Dedifferentiated amniotic fluid mesenchymal stem cell (primary cell): ENCODE measurements at regions not wholly inside any gene's neighbourhood (a gene's known extent, or its start where the extent isn't known, plus 50 kb on each side); places are given as distances from the start of the nearest gene placed in this dataset.
"Not testable (repeated sequence)": the region's sequence is repeated elsewhere in the genome, so short reads cannot be mapped to it uniquely, and the experiment has no call there.

Experiments used
- DNase-seq: peaks from one replicate; pipeline ENCODE4 v3.0.0-alpha.2; 2016; ENCODE audit errors: extremely low spot score

DNA sequence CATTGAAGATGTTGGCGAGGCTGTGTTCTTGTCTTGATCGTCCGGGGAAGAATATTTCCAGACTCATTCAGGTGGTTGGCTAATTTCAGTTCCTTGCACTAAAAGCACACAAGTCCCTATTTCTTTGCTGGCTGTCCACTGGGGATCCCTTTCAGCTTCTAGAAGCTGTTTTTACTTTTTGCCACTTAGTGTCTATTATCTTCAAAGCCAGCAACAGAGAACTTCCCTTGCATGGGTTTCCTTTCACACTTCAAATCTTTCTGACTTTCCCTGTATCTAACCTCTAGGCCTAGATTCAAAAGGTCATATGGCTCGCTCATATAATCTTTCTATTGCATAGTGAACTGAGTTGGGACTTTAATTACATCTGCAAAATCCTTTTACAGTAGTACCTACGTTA, 215.3 kb upstream of the PCDH9 start:
- DNase-seq = no peak

DNA sequence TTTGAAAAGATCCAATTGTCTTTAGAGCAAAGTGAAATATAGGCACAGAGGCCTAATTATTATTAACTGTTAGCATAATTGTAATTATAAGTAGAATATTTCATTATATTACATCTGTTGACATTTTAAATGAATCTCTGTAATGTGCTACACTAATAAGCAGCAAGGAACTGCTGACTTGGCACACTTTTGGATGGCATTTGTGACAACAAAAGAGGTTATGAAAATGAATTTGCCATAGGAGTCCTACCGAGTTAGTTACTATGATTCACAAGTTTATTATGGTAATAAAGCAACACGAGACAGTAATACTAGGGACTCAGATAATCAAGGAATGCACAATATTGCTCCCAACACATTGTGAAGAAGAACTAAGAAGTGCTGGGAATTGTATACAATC, 213.8 kb upstream of the PCDH9 start:
- DNase-seq = no peak

DNA sequence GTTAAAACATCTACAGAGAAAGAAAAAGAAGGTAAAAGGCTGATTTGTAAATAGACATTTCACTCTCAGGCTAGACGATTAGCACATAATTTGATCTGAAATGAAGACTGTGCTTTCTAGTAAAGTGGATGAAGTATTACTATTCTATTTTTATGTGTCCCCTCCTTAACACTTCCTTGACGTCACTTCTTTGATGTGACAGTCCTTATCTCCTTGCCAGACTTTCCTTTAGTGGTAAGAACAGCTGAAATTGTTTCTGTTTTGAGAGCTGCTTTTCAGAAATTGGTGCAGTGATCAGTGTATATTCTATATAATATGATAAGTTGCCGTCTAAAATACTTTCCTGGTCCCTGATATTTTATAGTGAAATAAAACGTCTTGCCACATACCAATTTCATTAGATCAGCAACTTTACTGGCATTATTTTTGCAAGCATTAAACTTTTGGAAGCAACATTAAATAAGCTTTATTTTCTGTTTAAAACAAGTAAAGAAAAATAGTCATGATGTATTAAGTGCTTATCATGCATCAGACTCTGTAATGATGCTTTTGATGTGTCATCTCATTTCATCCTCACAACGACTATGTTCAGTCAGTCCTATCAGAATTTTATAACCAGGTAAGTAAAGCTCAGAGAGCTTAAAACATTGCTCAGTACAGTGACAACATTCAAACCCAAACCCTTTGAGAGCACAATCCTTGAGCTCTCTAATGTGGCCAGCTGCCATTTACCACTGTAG, 210.3 kb upstream of the PCDH9 start:
- DNase-seq = no peak

DNA sequence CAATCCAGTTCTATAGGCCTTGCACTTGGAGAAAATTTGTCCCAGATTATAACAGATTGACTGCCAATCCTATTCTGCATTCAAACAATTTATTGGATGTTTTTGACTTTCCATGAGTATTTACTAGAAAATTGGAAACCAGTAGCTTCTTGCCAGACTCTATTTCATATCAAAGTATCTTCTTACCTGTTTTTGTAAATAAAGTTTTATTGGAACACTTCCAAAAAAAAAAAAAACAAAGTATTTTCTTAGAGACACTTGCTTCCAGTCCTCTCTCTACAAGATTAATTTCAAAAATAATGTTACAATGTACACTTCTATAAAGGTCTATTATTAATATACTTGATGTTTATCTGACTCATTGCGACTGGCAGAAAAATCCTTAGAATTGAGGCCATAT, 209.2 kb upstream of the PCDH9 start:
- no peak for DNase-seq

DNA sequence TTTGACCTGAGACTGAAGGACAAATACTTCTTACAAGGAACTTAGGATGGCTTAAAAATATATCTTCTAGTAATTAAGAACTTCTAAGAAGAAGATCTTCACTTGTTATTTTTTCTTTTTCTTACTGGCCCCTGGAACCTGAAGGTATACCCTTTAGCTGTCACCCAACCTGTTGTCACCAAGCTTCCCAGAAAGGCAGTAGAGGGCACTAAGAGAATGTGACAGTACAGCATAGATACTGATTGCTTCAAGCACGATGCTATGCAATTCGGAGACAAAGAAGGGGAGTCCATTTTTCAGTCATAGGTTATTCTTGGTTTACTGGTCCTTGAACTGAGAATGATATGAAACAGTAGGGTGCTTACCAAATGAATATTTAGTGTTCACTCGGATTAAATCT, 208.3 kb upstream of the PCDH9 start:
- no peak for DNase-seq

DNA sequence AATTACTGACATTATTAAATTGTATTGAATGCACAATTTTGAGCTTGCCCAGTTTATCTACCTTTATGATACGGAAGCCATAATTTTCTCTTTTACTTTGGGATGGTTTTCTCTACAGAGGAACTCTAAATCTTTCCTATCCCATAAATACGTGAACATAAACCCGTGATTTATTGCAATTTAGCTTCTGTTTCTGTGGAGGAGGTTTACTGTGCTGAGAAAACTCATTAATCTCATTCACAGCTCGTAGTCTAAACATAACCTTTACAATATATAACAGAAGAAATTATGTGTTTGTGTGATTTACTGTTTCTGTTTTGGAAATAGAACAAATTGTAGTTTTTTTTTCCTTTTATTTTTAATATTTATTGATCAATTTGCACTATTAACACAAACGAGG, 207.1 kb upstream of the PCDH9 start:
- no peak for DNase-seq

DNA sequence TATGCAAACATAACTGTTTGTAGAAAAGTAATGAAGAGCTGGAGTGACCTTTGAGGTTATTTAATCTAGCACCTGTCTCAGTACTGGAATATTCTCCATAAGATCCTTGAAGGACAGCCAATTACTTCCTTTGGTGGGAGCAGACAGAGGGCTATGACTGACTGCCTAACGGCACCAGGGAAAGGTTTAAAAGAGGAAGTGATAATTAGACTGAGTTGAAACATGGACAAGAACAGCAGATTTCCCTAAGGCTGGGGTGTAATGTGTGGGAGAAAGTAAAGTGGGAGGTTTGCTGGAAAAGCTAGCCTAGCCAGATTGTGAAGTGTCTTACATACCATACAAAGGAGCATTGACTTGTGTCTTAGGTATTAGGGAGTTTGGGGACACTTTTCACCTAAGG, 191.3 kb upstream of the PCDH9 start:
- no peak for DNase-seq

DNA sequence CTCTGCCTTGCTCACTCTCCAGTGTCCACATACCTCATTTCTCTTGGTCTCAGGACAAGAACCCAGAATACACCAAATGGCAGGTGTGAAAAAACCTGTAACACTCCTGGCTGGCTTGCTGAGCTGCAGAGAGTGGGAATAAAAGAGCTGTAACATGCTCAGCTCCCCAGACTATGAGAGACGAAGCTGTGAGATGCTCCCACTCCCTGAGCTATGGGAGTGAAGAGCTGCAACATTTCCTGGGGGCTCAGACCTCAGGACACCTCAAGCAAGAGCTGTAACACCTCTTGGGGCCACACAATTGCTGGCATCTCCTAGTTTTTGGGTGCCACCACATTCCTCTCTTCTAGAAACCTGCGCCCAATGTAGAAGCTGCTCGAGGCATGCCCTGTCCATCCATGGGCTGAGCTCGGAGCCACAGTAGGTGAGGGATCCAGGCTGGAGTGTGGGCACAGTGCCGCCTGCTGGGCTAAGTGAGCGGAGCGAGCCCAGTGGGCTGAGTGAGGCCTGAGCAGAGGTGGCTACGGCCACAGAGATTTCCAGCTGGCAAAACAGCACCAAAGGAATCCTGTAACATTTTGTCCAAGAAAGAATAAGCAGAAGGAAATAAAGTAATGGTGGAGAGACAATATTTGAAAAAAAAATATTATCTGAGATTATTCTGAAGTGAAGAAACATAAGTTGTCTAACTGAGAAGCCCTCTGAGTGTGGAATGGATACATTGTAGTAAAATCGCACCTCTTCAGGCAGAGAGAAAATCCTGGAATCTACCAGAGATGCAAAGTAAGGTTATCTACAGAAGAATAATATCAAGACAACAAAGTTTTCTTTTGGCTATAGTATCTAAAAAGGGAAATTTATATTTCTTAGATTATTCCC, 186.2 kb upstream of the PCDH9 start:
- DNase-seq = no peak

DNA sequence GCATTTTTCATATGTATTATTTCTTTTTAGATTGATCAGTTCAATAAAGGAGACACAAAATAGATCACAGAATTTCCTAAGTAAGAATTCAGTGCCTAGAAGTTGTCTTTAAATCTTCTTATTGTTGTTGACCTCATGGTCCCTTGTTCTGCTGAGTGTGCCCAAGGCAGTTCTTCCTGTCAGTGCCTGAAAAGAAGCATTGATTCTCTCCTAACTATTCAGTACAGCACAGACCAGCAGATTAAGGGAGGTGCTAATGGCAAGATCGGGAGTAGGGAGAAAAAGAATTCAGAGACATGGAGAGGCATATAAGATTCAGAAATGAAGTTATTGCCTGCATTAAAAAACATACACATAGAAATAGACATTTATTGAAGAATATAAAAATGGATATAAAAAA, 180.5 kb upstream of the PCDH9 start:
- no peak for DNase-seq

DNA sequence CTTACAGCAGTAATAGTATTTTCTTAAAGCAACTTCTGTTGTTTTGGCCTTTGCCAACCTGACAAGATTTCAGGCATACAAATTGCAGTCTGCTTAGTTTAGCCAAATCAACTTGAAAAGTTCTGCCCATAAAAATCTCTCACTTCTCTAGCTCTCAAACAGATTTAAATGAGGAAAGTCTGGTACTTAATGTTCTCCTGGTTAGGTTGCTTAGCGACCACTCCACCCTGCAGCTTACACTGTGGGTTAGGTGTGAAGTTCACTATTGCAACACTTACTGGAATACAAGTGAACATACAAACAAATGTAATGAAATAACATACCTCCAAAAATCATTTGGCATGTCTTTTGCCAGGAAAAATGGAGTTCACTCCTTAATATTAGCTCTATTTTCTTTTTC, 178.7 kb upstream of the PCDH9 start:
- DNase-seq = no peak

DNA sequence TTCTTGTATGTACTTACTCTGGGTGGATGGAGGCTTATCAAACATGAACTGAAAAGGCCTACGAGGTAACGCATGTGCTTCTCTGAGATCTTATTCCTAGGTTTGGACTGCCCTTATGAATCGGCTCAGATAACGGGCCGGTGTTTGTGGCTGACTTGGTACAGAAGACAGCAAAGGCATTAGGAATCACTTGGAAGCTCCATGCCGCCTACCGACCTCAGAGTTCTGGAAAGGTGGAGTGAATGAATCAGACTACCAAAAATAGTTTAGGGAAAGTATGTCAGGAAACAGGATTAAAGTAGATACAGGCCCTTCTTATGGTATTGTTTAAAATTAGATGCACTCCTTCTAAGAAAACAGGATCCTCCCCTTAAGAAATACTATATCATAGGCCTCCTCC, 172.4 kb upstream of the PCDH9 start:
- no peak for DNase-seq

DNA sequence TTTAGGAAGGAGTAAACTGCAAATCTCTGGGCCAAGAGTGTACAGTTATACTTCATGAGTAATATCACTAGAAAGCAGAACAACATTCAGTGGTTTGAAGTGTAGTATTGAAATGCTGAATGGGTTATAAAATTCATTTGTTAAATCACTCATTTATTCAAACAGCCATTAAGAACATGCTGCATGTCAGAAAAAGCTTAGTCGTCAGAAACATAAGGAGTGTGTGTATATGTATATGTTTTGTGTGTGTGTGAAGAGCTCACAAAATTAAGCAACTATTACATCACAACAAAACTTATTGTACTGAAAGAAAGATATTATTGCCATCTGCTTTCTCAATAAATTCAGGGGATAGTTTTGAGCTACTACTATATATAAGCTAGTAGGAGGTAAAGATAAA, 165.4 kb upstream of the PCDH9 start:
- no peak for DNase-seq

DNA sequence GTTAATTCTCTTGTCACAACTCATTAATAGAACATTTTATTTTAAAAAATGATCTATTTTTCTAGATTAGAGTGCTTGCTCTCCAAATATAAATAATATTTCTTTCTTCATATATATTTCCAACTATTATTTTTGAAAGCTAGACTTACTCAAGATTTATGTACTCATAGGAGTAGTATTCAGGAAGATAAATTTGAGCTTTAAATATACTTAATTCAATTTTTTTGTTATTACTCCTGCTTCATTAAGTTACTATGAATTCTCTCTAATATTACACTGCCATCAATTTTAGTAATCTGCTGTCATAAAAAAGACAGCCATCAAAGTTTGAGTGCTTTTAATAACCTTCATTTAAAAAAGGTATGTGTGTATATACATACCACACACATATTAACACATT, 161.9 kb upstream of the PCDH9 start:
- DNase-seq = no peak

DNA sequence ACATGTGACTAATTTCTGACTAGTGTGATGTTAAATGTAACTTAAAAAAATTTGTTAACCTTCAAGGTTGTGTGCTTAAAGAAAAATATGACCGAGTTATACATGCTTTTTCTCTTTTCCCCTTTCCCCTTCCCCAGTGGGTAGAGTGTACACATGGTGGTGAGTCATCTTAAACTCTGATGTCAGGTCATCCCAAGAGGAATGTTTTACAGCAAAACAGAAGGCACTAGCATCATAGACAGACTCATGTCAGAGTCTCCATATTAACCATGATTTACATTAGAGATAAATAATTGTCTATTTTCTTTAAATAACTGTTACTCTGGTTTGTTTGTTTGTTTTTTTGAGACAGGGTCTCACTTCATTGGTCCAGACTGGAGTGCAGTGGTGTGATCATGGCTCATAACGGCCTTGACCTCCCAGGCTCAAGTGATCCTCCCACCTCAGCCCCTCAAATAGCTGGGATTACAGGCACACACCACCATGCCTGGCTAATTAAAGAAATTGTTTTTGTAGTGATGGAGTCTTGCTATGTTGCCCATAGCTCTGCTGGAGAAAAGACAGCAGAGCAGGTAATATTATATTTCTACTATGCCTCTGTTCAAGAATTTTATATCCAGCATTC, 160.4 kb upstream of the PCDH9 start:
- no peak for DNase-seq

DNA sequence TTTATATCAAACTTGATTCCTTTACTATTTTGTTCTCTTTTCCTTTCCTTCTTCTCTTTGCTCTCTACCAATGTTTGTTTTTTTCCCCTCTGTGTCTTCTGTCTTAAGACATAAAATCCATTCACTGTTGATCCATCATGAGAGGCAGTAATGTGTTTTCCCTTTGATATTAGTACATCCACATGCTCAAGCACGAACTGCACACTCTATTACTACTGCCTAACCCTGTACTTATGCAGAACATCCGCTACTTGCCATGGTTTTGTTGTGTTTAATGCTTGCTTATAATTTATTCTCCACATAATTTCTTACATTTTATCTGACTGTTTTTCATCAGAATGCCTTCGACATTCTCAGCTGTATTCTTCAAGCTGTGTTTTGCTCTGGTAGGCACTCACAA, 159.0 kb upstream of the PCDH9 start:
- no peak for DNase-seq

DNA sequence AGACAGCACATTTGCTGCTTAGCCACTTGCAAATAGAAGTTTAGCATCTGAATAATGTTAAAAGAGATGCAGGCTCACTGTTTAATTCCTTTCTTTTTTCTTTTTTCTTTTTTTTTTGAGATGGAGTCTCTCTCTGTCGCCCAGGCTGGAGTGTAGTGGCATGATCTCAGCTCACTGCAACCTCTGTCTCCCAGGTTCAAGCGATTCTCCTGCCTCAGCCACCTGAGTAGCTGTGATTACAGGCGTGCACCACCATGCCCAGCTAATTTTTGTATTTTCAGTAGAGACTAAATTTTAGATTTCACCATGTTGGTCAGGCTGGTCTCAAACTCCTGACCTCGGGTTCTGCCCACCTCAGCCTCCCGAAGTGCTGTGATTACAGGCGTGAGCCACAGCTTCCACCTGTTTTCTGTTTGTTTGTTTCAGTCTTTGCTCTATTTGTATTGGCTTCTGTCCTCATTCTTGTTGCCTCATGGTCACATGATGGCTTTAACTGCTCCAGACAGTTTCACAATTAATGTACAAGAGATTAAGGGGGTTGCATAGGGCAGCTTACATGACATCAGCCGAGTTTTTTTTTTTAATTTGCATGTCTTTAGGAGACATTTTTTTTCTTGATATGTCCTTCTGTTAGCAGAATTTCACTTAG, 153.1 kb upstream of the PCDH9 start:
- not testable (repeated sequence) for DNase-seq

DNA sequence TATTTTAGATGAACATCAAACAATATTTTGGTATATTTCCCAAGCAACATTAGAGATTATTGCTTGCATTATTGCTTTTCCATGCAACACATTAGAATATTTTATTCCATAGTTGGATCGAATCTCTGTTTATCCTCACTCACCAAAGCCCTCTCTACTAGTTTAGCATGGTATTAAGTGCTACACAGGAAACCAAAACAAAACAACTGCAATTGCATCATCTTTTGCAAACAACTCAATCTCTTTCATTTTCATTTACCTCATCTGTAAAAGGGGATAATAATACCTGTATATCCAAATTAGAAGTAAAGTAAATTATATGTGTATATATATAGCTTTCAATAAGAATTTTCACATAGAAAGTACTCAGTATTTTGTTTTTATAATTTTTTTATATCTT, 147.8 kb upstream of the PCDH9 start:
- DNase-seq = no peak

DNA sequence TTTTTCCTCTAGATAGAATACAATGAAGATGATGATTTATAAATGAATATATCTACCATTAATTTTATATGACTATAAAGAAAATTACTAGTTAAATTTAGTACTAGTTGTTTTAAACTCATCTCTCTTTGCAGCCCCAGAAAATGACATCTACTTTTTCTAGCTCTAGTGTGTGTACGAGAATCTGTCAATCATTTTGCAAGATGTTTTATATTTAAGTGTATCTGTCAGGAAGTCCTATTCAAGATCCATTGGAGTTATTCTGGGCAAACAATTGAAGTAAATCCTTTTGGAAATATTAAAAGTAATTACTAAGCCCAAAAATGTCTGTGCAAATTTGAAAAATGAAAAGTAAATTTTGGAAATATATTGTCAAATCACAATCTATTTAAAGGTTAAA, 144.3 kb upstream of the PCDH9 start:
- no peak for DNase-seq

DNA sequence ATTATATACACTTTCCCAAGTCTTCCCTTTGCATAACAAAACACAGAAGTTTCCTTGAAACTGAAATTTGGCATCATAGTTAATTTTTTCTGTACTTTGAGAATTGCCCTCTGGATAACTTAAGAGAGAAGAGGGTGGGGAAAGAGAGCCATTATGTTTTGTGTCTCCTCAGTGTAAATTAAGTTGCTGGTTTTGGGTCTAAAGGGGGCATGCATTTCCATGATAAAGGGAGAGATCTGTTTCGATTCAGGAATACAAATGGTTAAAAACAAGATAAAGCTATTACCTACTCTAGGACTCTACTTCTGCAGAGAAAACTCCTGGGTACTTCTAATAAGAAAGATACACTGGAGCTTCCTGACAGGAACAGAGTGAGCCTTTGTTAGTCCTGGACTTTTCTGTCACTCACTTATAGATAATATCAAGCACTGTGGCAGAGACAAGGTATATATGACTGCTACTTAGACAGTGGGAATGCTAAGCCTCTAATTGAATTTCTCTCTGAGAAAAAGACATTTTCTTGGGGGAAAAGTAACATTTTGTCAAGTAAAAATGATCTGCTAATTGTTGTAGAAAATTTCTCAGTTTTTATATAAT, 142.8 kb upstream of the PCDH9 start:
- DNase-seq = no peak

DNA sequence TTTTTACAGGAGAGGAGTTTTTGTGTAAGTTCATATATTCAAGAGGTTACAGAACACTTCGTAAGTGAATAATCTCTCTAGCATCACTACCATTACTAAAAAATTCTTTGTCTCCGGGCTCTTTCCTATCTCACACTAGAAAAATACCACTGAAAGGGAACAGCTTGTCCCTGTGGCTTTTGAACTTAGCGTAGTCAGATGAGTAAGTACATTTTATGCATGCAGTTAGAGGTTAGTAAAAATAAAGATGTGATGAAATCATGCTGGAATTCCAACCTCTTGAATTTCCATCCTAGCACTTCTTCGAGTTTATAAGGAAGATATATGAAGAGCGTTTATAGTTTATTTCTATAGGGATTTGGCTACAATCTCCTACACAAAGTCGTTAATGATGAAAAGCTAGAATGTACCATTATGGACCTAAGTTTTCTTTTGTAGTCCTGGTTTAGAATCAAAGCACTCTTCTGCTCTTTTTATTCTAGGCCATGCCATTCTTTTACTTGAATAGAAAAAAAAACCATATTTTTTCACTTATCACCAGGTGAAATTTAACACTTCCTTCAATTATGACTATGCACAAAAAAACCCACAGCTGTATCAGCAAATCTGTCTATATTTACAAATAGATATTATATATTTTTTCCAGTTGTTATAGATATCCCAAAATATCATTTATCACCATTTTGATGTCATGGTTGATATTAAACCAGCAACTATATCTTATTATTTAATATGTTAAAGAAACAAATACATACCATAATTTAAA, 139.9 kb upstream of the PCDH9 start:
- DNase-seq = peak; percentile 73

DNA sequence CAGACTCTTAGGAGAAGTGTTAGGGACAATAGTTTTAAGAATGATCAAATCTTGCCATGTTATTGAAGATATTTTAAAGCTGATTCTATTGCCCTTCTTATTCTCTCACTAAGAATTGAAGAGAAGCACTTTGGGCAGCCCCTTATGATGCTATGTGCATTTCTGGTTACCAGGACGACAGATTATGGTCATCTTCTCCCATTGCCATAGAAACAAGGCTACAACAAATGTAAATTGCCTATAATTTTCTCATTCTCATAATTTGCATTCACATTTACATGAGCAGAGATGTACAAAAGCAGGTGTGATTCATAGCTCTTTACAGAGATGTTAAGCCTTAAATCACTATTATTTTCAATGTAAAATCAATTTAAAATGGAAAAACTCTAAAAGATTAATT, 137.3 kb upstream of the PCDH9 start:
- no peak for DNase-seq
